ENCODE measurements at regions not wholly inside any gene's neighbourhood (a gene's known extent, or its start where the extent isn't known, plus 50 kb on each side); places are given as distances from the start of the nearest gene placed in this dataset.

GRCh38 chr2:34123996-34124785 is 525.1 kb upstream of the FAM98A start:
- no peak overlapping the region for H3K4me2 ChIP-seq
- POLR2A ChIA-PET (ENCODE audit: unreplicated experiment), result no interaction called here
- H2AFZ ChIP-seq, result no peak overlapping the region
- H3K79me2 ChIP-seq (ENCODE audit: low read depth), result no peaks in the 10 kb centered on the region
- intact Hi-C loops (cut with micrococcal nuclease; ENCODE audit: unreplicated experiment), result no loop called here
- TF ChIP-seq CTCF (conservative IDR thresholded peaks at IDR 0.05) (no peak), EZH2 (IDR thresholded peaks at IDR 0.05; ENCODE audit: low read depth) (no peak)
- H3K4me3 ChIP-seq, result no peak overlapping the region
- H3K4me1 ChIP-seq (replicated peaks; ENCODE audit: insufficient read depth), result no peaks in the 10 kb centered on the region
- H3K36me3 ChIP-seq (ENCODE audit: low read depth), result no peaks in the 10 kb centered on the region
- H3K27me3 ChIP-seq (ENCODE audit: insufficient read depth, low read depth), result no peaks in the 10 kb centered on the region
- DNase-seq, result no peak
- no peak overlapping the region for H3K27ac ChIP-seq
- H4K20me1 ChIP-seq (ENCODE audit: insufficient read depth), result no peaks in the 10 kb centered on the region; the same call in 1 of the 2 replicates
- no peaks in the 10 kb centered on the region for H3K9me2 ChIP-seq (ENCODE audit: insufficient read depth)
- no TSS peak for BruUV-seq (replicated peaks)
- H3K9me3 ChIP-seq (ENCODE audit: insufficient read depth, low read depth), result no peaks in the 10 kb centered on the region
- H3F3A ChIP-seq (ENCODE audit: insufficient read depth, low read depth), result no peaks in the 10 kb centered on the region
- CTCF ChIA-PET, result no interaction called here

- POLR2A ChIA-PET (ENCODE audit: unreplicated experiment), result no interaction called here
- no peaks in the 10 kb centered on the region for H3K9me3 ChIP-seq (ENCODE audit: insufficient read depth, low read depth)
- DNase-seq, result no peak
- no peak overlapping the region for H3K27ac ChIP-seq
- no peaks in the 10 kb centered on the region for H3K36me3 ChIP-seq (ENCODE audit: low read depth)
- intact Hi-C loops (cut with micrococcal nuclease; ENCODE audit: unreplicated experiment), result no loop called here
- TF ChIP-seq EZH2 (IDR thresholded peaks at IDR 0.05; ENCODE audit: low read depth) (no peak), CTCF (conservative IDR thresholded peaks at IDR 0.05) (no peak)
- no peak overlapping the region for H3K4me3 ChIP-seq
- no peaks in the 10 kb centered on the region; the same call in 1 of the 2 replicates for H4K20me1 ChIP-seq (ENCODE audit: insufficient read depth)
- no peak overlapping the region for H3K4me2 ChIP-seq
- CTCF ChIA-PET, result no interaction called here
- no peaks in the 10 kb centered on the region for H3K79me2 ChIP-seq (ENCODE audit: low read depth)
- no peaks in the 10 kb centered on the region for H3F3A ChIP-seq (ENCODE audit: insufficient read depth, low read depth)
- H2AFZ ChIP-seq, result no peak overlapping the region
- no TSS peak for BruUV-seq (replicated peaks)
- no peaks in the 10 kb centered on the region; the same call in 1 of the 2 replicates for H3K27me3 ChIP-seq (ENCODE audit: insufficient read depth, low read depth)
- no peaks in the 10 kb centered on the region for H3K4me1 ChIP-seq (replicated peaks; ENCODE audit: insufficient read depth)
- H3K9me2 ChIP-seq (ENCODE audit: insufficient read depth), result no peaks in the 10 kb centered on the region
These were observed 522.0 kb upstream of the FAM98A start for GRCh38 chr2:34121076-34121475.

- CTCF ChIA-PET, result no interaction called here
- H3K36me3 ChIP-seq (ENCODE audit: low read depth), result no peaks in the 10 kb centered on the region
These were observed 516.0 kb upstream of the FAM98A start for GRCh38 chr2:34115076-34115475.

More at GRCh38 chr2:34115076-34115475, 516.0 kb upstream of the FAM98A start:
- Histone ChIP-seq H3K9me3 (ENCODE audit: insufficient read depth, low read depth) (no peaks in the 10 kb centered on the region), H3K9me2 (ENCODE audit: insufficient read depth) (no peaks in the 10 kb centered on the region), H3K4me1 (replicated peaks; ENCODE audit: insufficient read depth) (no peaks in the 10 kb centered on the region), H2AFZ (no peak overlapping the region), H3F3A (ENCODE audit: insufficient read depth, low read depth) (no peaks in the 10 kb centered on the region), H3K79me2 (ENCODE audit: low read depth) (no peaks in the 10 kb centered on the region), H3K4me3 (no peak overlapping the region), H3K4me2 (no peak overlapping the region), H3K27me3 (ENCODE audit: insufficient read depth, low read depth) (peaks cover 5% of the 10 kb centered on the region), H3K27ac (no peak overlapping the region), H4K20me1 (ENCODE audit: insufficient read depth) (no peaks in the 10 kb centered on the region)
- intact Hi-C loops (cut with micrococcal nuclease; ENCODE audit: unreplicated experiment), result no loop called here
- no TSS peak for BruUV-seq (replicated peaks)
- POLR2A ChIA-PET (ENCODE audit: unreplicated experiment), result no interaction called here
- no peak for DNase-seq
- TF ChIP-seq EZH2 (IDR thresholded peaks at IDR 0.05; ENCODE audit: low read depth) (no peak), CTCF (conservative IDR thresholded peaks at IDR 0.05) (no peak)

Measured in PC-9 (cell line).